PFSK-1 (cell line): ENCODE measurements at regions not wholly inside any gene's neighbourhood (a gene's known extent, or its start where the extent isn't known, plus 50 kb on each side); places are given as distances from the start of the nearest gene placed in this dataset.

Source experiments
- FOXP2 ChIP-seq: optimal IDR thresholded peaks from 2 replicates; pipeline ENCODE3; 2011; ENCODE audit warnings: borderline replicate concordance, control low read depth, inconsistent platforms; ENCODE audit not compliant: insufficient read depth; ENCODE audit errors: extremely low read length, extremely low read depth
- POLR2AphosphoS5 ChIP-seq: IDR thresholded peaks from 2 replicates; pipeline ENCODE4 v1.6.1; 2012; ENCODE audit warnings: low read depth, mild to moderate bottlenecking, control low read depth, low read length, moderate library complexity
- SIN3A ChIP-seq: IDR thresholded peaks from 2 replicates; pipeline ENCODE4 v1.6.1; 2012; ENCODE audit warnings: mild to moderate bottlenecking, low read length, moderate library complexity, borderline replicate concordance; ENCODE audit not compliant: insufficient read depth
- TAF1 ChIP-seq: IDR thresholded peaks from 2 replicates; pipeline ENCODE4 v1.6.1; 2012; ENCODE audit warnings: low read length, control low read depth, borderline replicate concordance; ENCODE audit not compliant: insufficient read depth
- TF ChIP-seq, protein P1 (sequence below), 2 experiments: IDR thresholded peaks; 2 replicates each; pipeline versions ENCODE4 v1.6.1 to v1.8.0; 2011 to 2012; ENCODE audit warnings: low read depth in 2 of 2, low read length in 2 of 2, control low read depth in 1 of 2, inconsistent platforms in 1 of 2, mild to moderate bottlenecking in 1 of 2, moderate library complexity in 1 of 2; ENCODE audit not compliant: insufficient read depth in 1 of 2

DNA sequence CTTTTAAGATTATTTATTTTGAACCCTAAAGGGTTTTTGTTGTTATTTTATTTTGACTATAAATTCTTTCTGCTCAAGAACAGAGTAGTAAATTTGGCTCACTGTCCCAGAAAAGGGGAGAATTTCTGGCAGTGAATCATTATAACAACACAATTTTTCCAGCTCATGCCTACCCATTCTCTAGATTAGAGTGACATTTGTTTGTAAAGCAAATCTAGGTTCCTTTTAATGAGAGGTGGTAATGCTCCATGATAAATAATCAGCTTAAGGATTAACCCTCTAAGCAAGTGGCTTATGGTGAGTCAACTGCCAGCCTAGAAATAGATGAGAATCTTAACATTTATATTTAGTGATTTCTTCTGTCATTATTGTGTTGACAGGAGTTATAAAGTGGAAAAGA lies 409.2 kb downstream of the NFIB start:
- TF ChIP-seq POLR2AphosphoS5 (no peak), TAF1 (no peak), FOXP2 (no peak), SIN3A (no peak)
- TF ChIP-seq, protein P1, sequence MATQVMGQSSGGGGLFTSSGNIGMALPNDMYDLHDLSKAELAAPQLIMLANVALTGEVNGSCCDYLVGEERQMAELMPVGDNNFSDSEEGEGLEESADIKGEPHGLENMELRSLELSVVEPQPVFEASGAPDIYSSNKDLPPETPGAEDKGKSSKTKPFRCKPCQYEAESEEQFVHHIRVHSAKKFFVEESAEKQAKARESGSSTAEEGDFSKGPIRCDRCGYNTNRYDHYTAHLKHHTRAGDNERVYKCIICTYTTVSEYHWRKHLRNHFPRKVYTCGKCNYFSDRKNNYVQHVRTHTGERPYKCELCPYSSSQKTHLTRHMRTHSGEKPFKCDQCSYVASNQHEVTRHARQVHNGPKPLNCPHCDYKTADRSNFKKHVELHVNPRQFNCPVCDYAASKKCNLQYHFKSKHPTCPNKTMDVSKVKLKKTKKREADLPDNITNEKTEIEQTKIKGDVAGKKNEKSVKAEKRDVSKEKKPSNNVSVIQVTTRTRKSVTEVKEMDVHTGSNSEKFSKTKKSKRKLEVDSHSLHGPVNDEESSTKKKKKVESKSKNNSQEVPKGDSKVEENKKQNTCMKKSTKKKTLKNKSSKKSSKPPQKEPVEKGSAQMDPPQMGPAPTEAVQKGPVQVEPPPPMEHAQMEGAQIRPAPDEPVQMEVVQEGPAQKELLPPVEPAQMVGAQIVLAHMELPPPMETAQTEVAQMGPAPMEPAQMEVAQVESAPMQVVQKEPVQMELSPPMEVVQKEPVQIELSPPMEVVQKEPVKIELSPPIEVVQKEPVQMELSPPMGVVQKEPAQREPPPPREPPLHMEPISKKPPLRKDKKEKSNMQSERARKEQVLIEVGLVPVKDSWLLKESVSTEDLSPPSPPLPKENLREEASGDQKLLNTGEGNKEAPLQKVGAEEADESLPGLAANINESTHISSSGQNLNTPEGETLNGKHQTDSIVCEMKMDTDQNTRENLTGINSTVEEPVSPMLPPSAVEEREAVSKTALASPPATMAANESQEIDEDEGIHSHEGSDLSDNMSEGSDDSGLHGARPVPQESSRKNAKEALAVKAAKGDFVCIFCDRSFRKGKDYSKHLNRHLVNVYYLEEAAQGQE (IDR thresholded peaks at IDR 0.05; ENCODE audit: insufficient read depth in 1 of 2, low read depth in 2 of 2, low read length in 2 of 2): no peak

DNA sequence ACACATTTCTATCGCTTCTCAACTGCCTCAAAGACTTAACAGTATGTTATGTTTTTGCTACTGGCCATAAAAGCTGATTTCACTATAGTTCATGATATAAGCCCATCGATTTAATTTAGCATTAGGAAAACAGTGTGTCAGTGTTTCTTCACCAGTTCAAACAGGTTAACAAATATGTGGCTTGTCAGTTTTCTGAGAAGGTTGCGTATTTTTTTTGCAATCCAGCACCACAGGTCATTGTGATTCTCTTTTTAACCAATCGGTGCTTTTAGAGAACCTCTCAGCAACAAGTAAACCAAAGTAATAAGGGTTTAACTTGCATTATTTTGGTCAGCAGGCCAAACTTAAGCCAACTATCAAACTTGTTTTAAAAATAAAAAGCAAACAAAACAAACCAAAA lies 409.6 kb downstream of the NFIB start:
- no peak for TF ChIP-seq FOXP2
- no peak for TF ChIP-seq TAF1
- TF ChIP-seq, protein P1 (IDR thresholded peaks at IDR 0.05; ENCODE audit: insufficient read depth in 1 of 2, low read depth in 2 of 2, low read length in 2 of 2): no peak
- TF ChIP-seq SIN3A: no peak
- TF ChIP-seq POLR2AphosphoS5: no peak

DNA sequence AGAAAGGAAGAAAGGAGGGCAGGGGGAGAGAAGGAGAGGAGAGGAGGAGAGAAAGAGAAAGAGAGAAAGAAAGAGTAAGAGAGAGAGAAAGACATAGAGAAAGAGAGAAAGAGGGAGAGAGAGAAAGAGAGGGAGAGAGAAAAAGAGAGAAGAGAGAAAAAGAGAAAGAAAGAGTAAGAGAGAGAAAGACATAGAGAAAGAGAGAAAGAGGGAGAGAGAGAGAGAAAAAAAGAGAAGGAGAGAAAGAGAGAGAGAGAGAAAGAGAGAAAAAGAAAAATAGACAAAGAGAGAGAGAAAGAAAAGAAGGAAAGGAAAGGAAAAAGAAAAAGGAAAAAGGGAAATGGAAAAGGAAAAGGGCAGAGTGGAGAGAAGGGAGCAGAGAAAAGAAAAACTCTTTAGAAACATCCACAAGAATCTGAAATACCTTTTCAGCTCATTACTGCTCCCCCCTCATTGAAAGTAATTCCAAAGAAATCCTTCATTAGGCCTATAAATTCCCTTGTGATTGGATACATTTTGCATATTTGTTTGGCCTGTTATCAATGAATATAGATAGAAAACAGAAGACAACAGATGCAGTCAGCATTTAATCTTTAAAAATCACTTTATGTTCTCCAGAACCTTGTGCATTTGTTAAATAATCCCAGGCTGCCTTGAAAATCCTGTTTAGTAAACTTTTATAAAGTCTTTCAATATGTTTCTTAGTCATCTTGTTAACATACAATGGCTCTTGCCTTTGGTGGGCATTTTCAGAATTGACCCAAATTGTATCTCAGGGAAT lies 411.5 kb downstream of the NFIB start:
- TF ChIP-seq POLR2AphosphoS5: no peak
- no peak for TF ChIP-seq TAF1
- no peak for TF ChIP-seq SIN3A

DNA sequence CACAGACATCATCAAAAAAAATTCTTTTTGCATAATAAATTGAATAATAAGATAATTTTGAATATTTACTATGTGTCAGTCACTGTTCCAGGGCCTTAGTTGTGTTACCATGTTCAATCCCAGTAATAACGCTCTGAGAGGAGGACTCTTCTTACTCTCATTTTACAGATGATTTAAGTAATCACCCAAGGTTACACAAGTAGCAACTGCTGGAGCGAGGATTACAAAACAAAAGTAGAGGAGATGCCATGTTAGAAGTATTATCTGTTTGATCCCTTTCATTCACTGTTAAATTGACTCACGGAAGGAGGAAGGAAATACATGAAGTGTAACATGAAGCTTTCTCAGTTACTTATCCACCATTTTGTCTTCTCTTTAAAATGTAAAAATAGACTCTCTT lies 412.8 kb downstream of the NFIB start:
- TF ChIP-seq FOXP2 (no peak), POLR2AphosphoS5 (no peak), SIN3A (no peak), TAF1 (no peak)
- TF ChIP-seq, protein P1 (IDR thresholded peaks at IDR 0.05; ENCODE audit: insufficient read depth in 1 of 2, low read depth in 2 of 2, low read length in 2 of 2): no peak

DNA sequence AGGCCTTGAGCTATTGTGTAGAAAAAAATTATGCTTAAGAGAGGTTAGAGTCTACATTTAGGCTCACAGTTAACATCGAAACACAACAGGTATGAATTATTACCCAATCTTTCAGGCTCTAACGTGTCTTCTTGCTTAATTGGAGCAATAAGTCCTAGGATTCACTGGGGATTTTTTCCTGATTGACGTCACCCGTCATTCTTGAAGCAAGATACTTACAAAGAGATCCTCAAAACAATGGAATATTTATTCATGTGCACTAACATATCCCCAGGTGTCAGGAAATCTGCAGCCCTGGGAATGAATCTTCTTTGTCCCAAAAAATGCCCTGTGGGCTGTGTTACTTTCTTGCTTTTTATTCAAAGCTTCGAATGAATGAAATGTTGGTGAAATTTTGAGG lies 413.5 kb downstream of the NFIB start:
- TF ChIP-seq FOXP2 (no peak), SIN3A (no peak), TAF1 (no peak)
- TF ChIP-seq, protein P1 (IDR thresholded peaks at IDR 0.05; ENCODE audit: insufficient read depth in 1 of 2, low read depth in 2 of 2, low read length in 2 of 2): no peak
